K562 (cell line): ENCODE measurements at regions not wholly inside any gene's neighbourhood (a gene's known extent, or its start where the extent isn't known, plus 50 kb on each side); places are given as distances from the start of the nearest gene placed in this dataset.

Experiments used
- ATAC-seq: fragments of 200-7000 bp; cut with Tn5 transposase; 3 replicates; pipeline ENCODE4 v1.9.1; 2020; ENCODE audit warnings: moderate library complexity
- BruUV-seq: library from RNA; stranded (reverse); fragments of 400-500 nt; replicated peaks from 2 replicates; lab custom pipeline; 2021; lab: Mats Ljungman, UMichigan
- CTCF ChIA-PET: fragments of 300-600 bp; formaldehyde crosslinking; extraction: SDS; loops from one replicate; lab custom pipeline; 2021; ENCODE audit warnings: low intra/inter-chr PET ratio; lab: Yijun Ruan, JAX
- POLR2A ChIA-PET: fragments of 300-600, 350-650 bp; sonication (Branson Sonifier 250); formaldehyde crosslinking; extraction: SDS; loops from one replicate; lab custom pipeline; 2021; ENCODE audit warnings: antibody characterized with exemption, inconsistent platforms; lab: Yijun Ruan, JAX
- DNase-seq, 4 experiments: peaks; one replicate each; pipeline versions ENCODE4 v3.0.0 to v3.0.0-alpha.2; 2011 to 2018; ENCODE audit warnings: low spot score in 3 of 4, mixed read lengths in 3 of 4; ENCODE audit errors: extremely low read depth in 1 of 4
- FAIRE-seq: peaks from 2 replicates; lab custom pipeline; 2011; peaks lifted over from hg19 to GRCh38; lab: Jason Lieb, UNC
- H2AFZ ChIP-seq: 2 replicates; pipeline ENCODE4 v1.6.0; 2011; ENCODE audit warnings: low read depth, low read length, control low read depth, inconsistent platforms
- H3K27ac ChIP-seq: fragments of 200-600 bp; 3 replicates; pipeline ENCODE4 v1.8.0; 2011; ENCODE audit warnings: low read depth, mild to moderate bottlenecking, control low read depth, inconsistent platforms, low read length, moderate library complexity, mixed read lengths; ENCODE audit errors: extremely low read depth
- H3K27me3 ChIP-seq, 2 experiments: fragments of 300-600 bp in 1 of 2; 2 replicates in 1 of 2; 3 replicates in 1 of 2; pipeline versions ENCODE4 v1.6.0 to v1.8.0; 2011; ENCODE audit warnings: inconsistent platforms in 2 of 2, low read length in 2 of 2, mild to moderate bottlenecking in 1 of 2, mixed read lengths in 1 of 2, moderate library complexity in 1 of 2; ENCODE audit not compliant: control insufficient read depth in 2 of 2, insufficient read depth in 2 of 2
- H3K36me3 ChIP-seq: fragments of 300-600 bp; 3 replicates; pipeline ENCODE4 v1.8.0; 2011; ENCODE audit warnings: mild to moderate bottlenecking, low read length, inconsistent platforms; ENCODE audit not compliant: control insufficient read depth, insufficient read depth
- H3K4me1 ChIP-seq, 2 experiments: fragments of 200-600 bp in 1 of 2; replicated peaks in 1 of 2; 2 replicates in 1 of 2; 3 replicates in 1 of 2; pipeline versions ENCODE4 v1.5.1 to v1.8.0; 2011; ENCODE audit warnings: inconsistent platforms in 2 of 2, low read length in 2 of 2, mild to moderate bottlenecking in 1 of 2, mixed read lengths in 1 of 2, moderate library complexity in 1 of 2; ENCODE audit not compliant: control insufficient read depth in 2 of 2, insufficient read depth in 2 of 2
- H3K4me2 ChIP-seq: 2 replicates; pipeline ENCODE4 v1.6.1; 2011; ENCODE audit warnings: low read length, control low read depth, inconsistent platforms, mixed read lengths; ENCODE audit not compliant: insufficient read depth
- H3K4me3 ChIP-seq: fragments of 200-600 bp; sonication (generic), shearing (Covaris generic); 2 replicates; pipeline ENCODE4 v1.5.1; 2016; ENCODE audit warnings: control low read depth, inconsistent platforms
- H3K79me2 ChIP-seq: fragments of 200-600 bp; 3 replicates; pipeline ENCODE4 v1.8.0; 2011; ENCODE audit warnings: low read length, inconsistent platforms; ENCODE audit not compliant: control insufficient read depth, insufficient read depth
- H3K9ac ChIP-seq, 2 experiments: 2 replicates each; pipeline versions ENCODE4 v1.6.0 to v1.6.1; 2011; ENCODE audit warnings: low read depth in 2 of 2, low read length in 2 of 2, control low read depth in 1 of 2, inconsistent platforms in 1 of 2, mild to moderate bottlenecking in 1 of 2, mixed read lengths in 1 of 2; ENCODE audit not compliant: insufficient read depth in 1 of 2
- H3K9me1 ChIP-seq: one replicate; pipeline ENCODE4 v1.6.0; 2011; ENCODE audit warnings: inconsistent platforms, mild to moderate bottlenecking, low read length, moderate library complexity; ENCODE audit not compliant: control insufficient read depth, insufficient read depth
- H3K9me3 ChIP-seq: replicated peaks from 2 replicates; pipeline ENCODE4 v1.5.1; 2011; ENCODE audit warnings: low read depth, low read length, inconsistent platforms; ENCODE audit not compliant: control insufficient read depth, insufficient read depth
- H4K20me1 ChIP-seq: replicated peaks from 2 replicates; pipeline ENCODE4 v1.6.1; 2011; ENCODE audit warnings: low read length, inconsistent platforms, mixed read lengths; ENCODE audit not compliant: control insufficient read depth, insufficient read depth
- BRF1 ChIP-seq: IDR thresholded peaks from 3 replicates; pipeline ENCODE4 v1.6.1; 2011; ENCODE audit warnings: borderline replicate concordance, mild to moderate bottlenecking; ENCODE audit not compliant: insufficient read length; ENCODE audit errors: extremely low read depth
- CAMTA2 ChIP-seq: fragments of 250-450 bp; sonication (Bioruptor Pico); conservative IDR thresholded peaks from 2 replicates; pipeline ENCODE4 v1.5.1; 2022
- CXXC5 ChIP-seq: fragments of 250-450 bp; sonication (Bioruptor Pico); IDR thresholded peaks from 2 replicates; pipeline ENCODE4 v1.8.0; 2022; ENCODE audit warnings: inconsistent platforms, mild to moderate bottlenecking, moderate library complexity
- ERF ChIP-seq: fragments of 450-650 bp; formaldehyde crosslinking; IDR thresholded peaks from 2 replicates; pipeline ENCODE4 v1.4.0; 2020; ENCODE audit warnings: mild to moderate bottlenecking, mixed read lengths
- FOXK1 ChIP-seq: sonication (generic); formaldehyde crosslinking; IDR thresholded peaks from 2 replicates; pipeline ENCODE4 v1.8.0; 2022; ENCODE audit warnings: missing genetic modification reagents, mild to moderate bottlenecking, borderline replicate concordance
- HSF4 ChIP-seq: fragments of 250-450 bp; sonication (Bioruptor Pico); IDR thresholded peaks from 2 replicates; pipeline ENCODE4 v2.1.2; 2022; ENCODE audit warnings: mild to moderate bottlenecking, moderate library complexity, borderline replicate concordance
- MYC ChIP-seq, 2 experiments: fragments of 250-450 bp in 1 of 2; sonication (Bioruptor Pico) in 1 of 2; IDR thresholded peaks; 2 replicates each; pipeline versions ENCODE4 v1.5.1 to v1.6.1; 2012 to 2021; ENCODE audit warnings: low read depth in 2 of 2, borderline replicate concordance in 1 of 2, improper control_type of control experiment in 1 of 2, low read length in 1 of 2, mild to moderate bottlenecking in 1 of 2, moderate library complexity in 1 of 2
- NEUROD1 ChIP-seq: fragments of 150-350 bp; IDR thresholded peaks from 2 replicates; pipeline ENCODE4 v1.6.1; 2014; ENCODE audit warnings: borderline replicate concordance, low read length, low read depth; ENCODE audit not compliant: partially characterized antibody
- PHF20 ChIP-seq: fragments of 450-650 bp; IDR thresholded peaks from 2 replicates; pipeline ENCODE4 v1.6.1; 2018; ENCODE audit not compliant: partially characterized antibody
- PHTF2 ChIP-seq: fragments of 250-450 bp; sonication (Bioruptor Pico); IDR thresholded peaks from 2 replicates; pipeline ENCODE4 v1.5.0; 2021; ENCODE audit warnings: mild to moderate bottlenecking
- ZBED1 ChIP-seq: IDR thresholded peaks from 2 replicates; pipeline ENCODE4 v1.6.1; 2014
- ZNF165 ChIP-seq: fragments of 250-450 bp; sonication (Bioruptor Pico); IDR thresholded peaks from 2 replicates; pipeline ENCODE4 v1.4.0; 2020; ENCODE audit warnings: borderline replicate concordance
- ZNF232 ChIP-seq: sonication (generic); formaldehyde crosslinking; IDR thresholded peaks from 2 replicates; pipeline ENCODE4 v1.8.0; 2022; ENCODE audit warnings: mild to moderate bottlenecking, missing genetic modification reagents
- ZZZ3 ChIP-seq: fragments of 450-650 bp; IDR thresholded peaks from 2 replicates; pipeline ENCODE4 v1.6.1; 2016; ENCODE audit warnings: antibody characterized with exemption, mild to moderate bottlenecking, moderate library complexity
- WGBS: fragments of 100-300 bp; shearing (Covaris generic); methylation state at CpG from one replicate; pipeline ENCODE4 v1.1.6; 2016; ENCODE audit warnings: low coverage, mixed read lengths; ENCODE audit not compliant: insufficient coverage; ENCODE audit errors: missing lambda C conversion rate; 5-methylcytosine and 5-hydroxymethylcytosine counted together
- in situ Hi-C: fragments of 300-500 bp; cut with MboI; formaldehyde crosslinking; loops from 4 replicates; pipeline ENCODE4 v1.15.0; 2018; ENCODE audit warnings: inconsistent platforms, mixed read lengths
- intact Hi-C: fragments of 100-400 bp; cut with micrococcal nuclease; formaldehyde crosslinking; loops from 2 replicates; pipeline ENCODE4 v1.14.2; 2022
- TF ChIP-seq, protein P1 (sequence below): sonication (generic); formaldehyde crosslinking; IDR thresholded peaks from 2 replicates; pipeline ENCODE4 v1.8.0; 2022; ENCODE audit warnings: mild to moderate bottlenecking, missing genetic modification reagents

DNA sequence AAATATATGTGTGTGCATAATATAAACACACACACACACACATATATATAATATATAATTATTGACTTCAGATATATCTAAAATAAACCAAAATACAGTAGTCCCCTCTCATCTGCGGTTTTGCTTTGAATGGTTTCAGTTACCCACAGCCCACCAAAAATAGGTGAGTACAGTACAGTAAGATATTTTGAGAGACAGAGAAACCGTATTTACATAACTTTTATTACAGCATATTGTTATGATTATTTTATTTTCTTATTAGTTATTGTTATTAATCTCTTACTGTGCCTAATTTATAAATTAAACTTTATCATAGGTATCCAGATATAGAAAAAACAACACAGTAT, 564.2 kb downstream of the ACTL7B start:
- Histone ChIP-seq H3K79me2 (no peaks in the 10 kb centered on the region), H3K4me2 (no peak overlapping the region), H3K9ac (no peak overlapping the region), H3K27me3 (peaks cover 0 to 6% of the 10 kb centered on the region in 2 experiments; a peak in 1 of 5 replicates), H3K36me3 (no peaks in the 10 kb centered on the region), H2AFZ (no peak overlapping the region), H3K27ac (no peak overlapping the region), H3K4me3 (no peak overlapping the region), H3K4me1 (peaks cover 0 to 2% of the 10 kb centered on the region in 2 experiments; a peak in 2 of 5 replicates), H3K9me1 (no peaks in the 10 kb centered on the region), H3K9me3 (no peaks in the 10 kb centered on the region), H4K20me1 (no peaks in the 10 kb centered on the region; the same call in 1 of the 2 replicates)
- in situ Hi-C loops: no loop called here
- no peak for TF ChIP-seq ZNF165
- no peak for TF ChIP-seq MYC (IDR thresholded peaks at IDR 0.05; ENCODE audit: low read depth, low read length)
- TF ChIP-seq MYC (CRISPR knock-in tag; IDR thresholded peaks at IDR 0.05; ENCODE audit: borderline replicate concordance, low read depth): no peak
- no peak for TF ChIP-seq ERF
- no peak for TF ChIP-seq CAMTA2
- TF ChIP-seq BRF1: no peak
- no peak for TF ChIP-seq PHF20
- TF ChIP-seq FOXK1 (CRISPR knock-in tag): no peak
- TF ChIP-seq NEUROD1: no peak
- TF ChIP-seq ZZZ3: no peak
- no peak for TF ChIP-seq ZNF232 (CRISPR knock-in tag)
- no peak for TF ChIP-seq ZBED1
- TF ChIP-seq CXXC5: no peak
- no peak for TF ChIP-seq PHTF2 (CRISPR knock-in tag)
- no peak for TF ChIP-seq HSF4 (CRISPR knock-in tag)
- TF ChIP-seq, protein P1, sequence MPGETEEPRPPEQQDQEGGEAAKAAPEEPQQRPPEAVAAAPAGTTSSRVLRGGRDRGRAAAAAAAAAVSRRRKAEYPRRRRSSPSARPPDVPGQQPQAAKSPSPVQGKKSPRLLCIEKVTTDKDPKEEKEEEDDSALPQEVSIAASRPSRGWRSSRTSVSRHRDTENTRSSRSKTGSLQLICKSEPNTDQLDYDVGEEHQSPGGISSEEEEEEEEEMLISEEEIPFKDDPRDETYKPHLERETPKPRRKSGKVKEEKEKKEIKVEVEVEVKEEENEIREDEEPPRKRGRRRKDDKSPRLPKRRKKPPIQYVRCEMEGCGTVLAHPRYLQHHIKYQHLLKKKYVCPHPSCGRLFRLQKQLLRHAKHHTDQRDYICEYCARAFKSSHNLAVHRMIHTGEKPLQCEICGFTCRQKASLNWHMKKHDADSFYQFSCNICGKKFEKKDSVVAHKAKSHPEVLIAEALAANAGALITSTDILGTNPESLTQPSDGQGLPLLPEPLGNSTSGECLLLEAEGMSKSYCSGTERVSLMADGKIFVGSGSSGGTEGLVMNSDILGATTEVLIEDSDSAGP (CRISPR knock-in tag): no peak
- 0% methylated on average over 2 of the region's 2 CpGs for WGBS
- ChIA-PET CTCF (no interaction called here), POLR2A (no interaction called here)
- no TSS peak for BruUV-seq
- DNase-seq (no peak), ATAC-seq (no peak), FAIRE-seq (no peak)
- intact Hi-C loops: no loop called here
